Bone marrow (tissue), 2 donors: ENCODE measurements at regions not wholly inside any gene's neighbourhood (a gene's known extent, or its start where the extent isn't known, plus 50 kb on each side); places are given as distances from the start of the nearest gene placed in this dataset.
"Not testable (repeated sequence)": the region's sequence is repeated elsewhere in the genome, so short reads cannot be mapped to it uniquely, and the experiment has no call there.

Experiments used
- DNase-seq, 2 donors: peaks; one replicate each; lab custom pipeline; 2025; lab: John Stamatoyannopoulos, UW

DNA sequence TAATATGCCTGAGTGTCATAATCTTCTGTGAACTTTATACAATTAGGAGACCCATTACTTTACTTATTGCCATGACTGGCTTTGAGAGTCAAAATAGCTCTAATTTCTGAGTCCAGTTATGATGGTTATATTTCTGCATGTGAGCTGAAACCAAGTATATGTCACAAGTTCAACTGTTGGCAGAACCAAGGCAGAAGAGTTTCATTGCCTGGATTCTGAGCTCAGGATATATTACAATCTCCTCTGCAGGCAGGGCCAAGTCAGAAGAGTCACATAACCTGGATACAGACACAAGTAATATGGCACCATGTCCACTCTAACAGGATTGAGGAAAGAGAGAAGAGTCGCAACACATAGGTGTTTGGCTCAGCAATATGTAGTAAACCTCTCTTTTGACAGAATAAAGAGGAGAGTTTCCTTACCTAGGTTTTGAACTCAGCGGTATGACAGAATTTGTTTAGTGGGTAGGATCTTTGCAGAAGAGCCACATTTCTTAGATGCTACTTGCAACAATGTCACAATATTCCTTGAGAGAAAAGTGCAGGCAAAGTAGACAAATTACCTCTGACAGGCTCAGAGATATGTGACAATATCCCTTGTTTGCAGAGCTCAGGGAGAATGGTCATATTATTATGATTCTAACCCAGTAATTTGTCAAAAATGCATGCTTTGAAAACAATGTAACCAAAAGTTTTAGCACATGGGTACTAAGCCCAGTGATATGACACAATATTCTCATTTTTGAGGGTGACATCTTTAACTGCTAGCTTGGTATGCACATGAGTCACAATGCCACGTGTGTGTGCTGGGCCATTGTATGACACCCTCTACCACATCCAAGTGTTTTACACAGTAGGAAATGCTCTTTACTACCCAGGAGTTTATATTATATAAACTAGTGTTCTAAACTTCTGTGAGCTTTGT is 895.3 kb upstream of the AMELY start:
- no peak for DNase-seq

DNA sequence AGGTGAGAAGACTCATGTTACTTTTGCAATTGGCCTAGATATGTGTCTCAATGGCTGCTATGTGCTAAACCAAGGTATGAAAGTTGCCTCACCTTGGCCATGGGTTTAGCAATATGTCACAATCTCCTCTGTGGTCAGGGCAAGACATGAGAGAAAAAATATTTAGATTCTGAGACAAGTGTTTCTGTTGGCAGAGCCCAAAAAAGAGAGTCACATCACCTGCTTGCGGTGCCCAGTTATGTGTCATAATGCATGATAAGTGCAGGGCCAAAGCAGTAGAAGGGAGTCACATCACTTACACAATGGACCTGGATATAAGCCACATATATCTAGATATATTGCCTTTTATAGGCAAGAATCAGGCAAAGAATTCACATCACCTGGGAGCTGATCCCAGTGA is 894.1 kb upstream of the AMELY start:
- DNase-seq = no peak

GRCh38 chrY:7803737-7804136 is 892.2 kb upstream of the AMELY start:
- DNase-seq = no peak

- DNase-seq = no peak
Observed at GRCh38 chrY:7796128-7796527, 884.6 kb upstream of the AMELY start.

DNA sequence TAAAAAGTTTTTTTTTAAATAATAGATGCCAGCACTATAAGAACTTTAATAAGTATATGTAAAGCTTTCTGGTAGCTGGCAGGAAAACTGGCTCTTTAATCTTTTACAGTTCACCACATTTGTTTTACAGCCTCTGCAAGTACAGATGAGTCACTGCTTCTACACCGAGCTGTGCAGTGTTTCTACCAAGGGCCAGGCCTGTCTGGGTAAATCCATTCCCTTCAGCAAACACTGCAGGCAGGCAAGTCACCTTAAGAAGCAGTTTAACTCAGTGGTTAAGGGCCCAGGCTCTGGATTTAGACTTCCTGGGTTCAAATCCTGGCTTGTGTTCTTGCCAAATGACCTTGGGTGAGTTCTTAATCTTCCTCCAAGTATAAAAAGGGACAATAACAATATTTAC is 882.9 kb upstream of the AMELY start:
- DNase-seq = no peak

- DNase-seq = no peak
Observed at GRCh38 chrY:7793989-7794388, 882.4 kb upstream of the AMELY start.

DNA sequence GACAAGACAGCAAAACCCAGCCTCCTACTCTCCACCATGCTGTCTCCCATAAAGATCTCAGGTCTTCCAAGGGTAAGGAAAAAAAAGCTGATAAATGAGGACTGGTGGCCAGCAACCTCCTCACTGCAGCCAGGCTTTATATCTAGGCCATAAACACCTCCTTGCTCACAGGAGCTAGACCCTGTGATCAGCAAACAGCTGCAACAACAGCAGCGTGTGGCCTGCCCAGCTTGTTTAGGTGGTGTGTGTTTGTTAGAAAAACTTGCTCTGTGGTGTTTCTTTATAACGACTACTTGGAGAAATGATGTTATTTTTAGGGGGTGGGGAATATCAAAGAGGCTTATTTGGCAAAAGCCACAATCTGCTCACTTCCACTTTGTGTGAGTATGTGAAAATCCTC is 880.9 kb upstream of the AMELY start:
- DNase-seq = no peak

- DNase-seq = no peak
Observed at GRCh38 chrY:7781501-7781900, 869.9 kb upstream of the AMELY start.

DNA sequence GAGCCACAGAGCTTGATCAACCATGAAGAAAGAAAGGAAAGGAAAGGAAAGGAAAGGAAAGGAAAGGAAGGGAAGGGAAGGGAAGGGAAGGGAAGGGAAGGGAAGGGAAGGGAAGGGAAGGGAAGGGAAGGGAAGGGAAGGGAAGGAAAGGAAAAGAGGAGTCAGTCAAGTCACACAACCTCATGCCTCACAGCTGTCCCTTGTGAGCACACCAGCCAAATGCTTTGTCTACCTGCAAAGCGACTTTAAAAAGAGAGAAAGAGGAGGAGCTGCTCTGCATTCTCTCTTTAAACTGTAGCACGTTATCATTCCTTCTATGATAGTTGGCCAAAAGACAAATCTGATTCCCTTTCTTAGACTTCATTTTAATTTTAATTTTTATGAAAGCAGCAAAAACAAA is 863.9 kb upstream of the AMELY start:
- not testable (repeated sequence) for DNase-seq

DNA sequence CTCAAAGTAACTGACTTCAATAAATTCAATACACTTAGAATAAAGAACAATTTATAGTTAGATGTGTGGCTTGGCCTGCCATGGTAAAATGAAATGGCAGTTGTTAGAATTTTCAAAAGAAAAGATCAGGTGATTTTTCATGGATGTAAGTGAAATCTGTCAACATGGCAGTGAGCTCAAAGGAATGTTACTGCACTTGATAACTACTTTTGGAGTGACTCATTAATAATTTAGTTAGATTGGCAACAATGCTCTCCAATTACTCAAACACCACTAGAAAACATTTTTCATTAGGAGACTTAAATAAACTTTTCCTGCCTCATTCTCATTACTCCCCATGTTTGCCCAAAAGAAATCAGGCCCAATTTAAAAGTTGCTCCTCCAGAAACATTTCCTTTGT is 860.2 kb upstream of the AMELY start:
- no peak for DNase-seq

GRCh38 chrY:7769790-7770375 is 858.3 kb upstream of the AMELY start:
- no peak for DNase-seq

DNA sequence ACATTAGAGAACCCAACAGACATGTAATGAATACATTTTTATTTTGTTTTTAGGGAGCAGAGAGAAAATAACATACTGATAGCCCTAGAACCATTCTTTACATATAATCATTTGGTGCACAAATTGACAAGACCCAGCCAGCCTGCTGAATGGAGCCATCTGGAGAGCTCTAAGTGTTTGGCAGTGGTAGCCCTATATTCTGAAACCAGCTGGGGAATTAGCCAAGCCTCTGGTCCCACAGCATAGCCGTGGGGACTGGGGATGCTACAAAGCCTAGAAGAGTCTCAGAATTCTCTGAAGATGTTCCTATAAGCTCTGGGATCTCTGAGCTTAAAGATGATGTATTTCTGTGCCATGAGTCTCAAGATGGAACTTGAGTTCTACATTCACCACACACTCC is 857.3 kb upstream of the AMELY start:
- no peak for DNase-seq

DNA sequence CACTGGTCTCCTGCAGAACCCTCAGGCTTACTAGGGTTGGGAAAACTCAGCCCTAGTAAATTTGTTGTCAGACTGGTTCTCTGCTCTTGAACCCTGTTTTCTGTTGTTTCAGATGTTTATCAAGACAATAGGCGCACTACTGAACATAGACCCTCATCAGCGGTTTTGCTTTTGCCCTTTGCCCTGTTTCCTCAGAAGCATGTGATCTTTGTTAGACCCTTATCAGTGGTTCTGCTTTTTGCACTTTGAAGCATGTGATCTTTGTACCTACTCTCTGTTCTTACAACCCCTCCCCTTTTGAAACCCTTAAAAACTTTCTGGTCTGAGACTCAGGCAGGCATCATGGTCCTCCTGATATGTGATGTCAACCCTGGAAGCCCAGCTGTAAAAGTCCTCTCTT is 842.2 kb upstream of the AMELY start:
- DNase-seq = no peak

DNA sequence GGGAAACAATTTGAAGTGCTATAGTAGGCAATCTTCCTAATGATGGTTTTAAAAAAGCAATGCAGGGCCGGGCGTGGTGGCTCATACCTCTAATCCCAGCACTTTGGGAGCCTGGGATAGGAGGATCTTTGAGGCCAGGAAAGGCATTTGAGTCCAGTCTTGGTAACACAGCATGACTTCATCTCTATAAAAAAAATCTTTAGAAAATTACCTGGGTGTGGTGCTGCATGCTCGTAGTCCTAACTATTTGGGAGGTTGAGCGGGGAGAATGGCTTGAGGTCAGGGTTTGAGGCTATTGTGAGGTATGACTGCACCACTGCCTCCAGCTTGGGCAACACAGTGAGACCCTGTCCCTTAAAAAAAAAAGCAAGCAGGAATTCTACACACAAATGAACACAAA is 835.2 kb upstream of the AMELY start:
- DNase-seq = no peak

GRCh38 chrY:7745581-7745901 is 834.0 kb upstream of the AMELY start:
- no peak for DNase-seq

- no peak for DNase-seq
Observed at GRCh38 chrY:7744691-7745580, 833.4 kb upstream of the AMELY start.

DNA sequence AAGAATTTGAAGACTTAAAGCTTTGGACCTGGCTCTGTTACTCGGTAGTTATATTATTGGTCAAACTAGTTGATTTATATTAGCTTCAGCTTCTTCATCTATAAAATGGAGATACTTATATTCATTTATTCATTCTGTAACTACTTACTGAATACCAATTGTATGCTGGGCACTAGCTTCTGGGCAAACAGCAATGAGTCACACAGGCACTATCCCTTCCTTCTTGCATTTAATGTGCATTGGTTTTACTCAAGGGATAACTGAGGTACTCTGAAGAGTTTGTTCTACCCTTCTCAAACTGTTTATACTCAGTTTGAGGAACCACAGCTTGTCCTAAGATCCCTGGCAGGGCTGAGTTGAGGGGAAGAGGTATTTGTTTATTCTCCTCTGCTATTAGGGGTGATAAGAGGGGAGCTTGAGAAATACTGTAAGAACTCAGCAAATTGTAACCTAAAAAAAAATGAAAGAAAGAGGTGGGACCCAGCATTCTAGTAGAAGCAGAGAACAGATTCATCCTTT is 825.4 kb upstream of the AMELY start:
- no peak for DNase-seq

DNA sequence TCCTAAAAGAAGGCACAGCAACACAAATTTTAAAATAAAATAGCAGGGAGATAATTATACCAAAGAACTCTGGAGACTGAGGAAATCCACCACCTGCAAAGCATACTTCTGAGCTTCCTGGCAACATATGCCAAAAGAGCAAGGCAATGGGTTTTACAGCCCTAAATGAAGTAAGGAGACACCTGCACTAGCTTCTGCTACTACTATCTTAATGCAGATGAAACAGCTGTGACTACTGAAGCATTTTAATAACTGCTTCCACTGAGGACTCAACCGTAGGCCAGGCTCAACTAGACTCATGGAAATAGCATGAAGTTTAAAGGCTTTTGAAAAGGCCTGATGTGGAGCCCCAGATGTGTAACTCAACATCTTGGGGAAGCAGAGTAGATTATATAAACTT is 820.1 kb upstream of the AMELY start:
- no peak for DNase-seq

GRCh38 chrY:7730664-7731063 is 819.1 kb upstream of the AMELY start:
- DNase-seq = no peak

GRCh38 chrY:7730071-7730470 is 818.5 kb upstream of the AMELY start:
- peak; percentile 0 to 14 for DNase-seq

DNA sequence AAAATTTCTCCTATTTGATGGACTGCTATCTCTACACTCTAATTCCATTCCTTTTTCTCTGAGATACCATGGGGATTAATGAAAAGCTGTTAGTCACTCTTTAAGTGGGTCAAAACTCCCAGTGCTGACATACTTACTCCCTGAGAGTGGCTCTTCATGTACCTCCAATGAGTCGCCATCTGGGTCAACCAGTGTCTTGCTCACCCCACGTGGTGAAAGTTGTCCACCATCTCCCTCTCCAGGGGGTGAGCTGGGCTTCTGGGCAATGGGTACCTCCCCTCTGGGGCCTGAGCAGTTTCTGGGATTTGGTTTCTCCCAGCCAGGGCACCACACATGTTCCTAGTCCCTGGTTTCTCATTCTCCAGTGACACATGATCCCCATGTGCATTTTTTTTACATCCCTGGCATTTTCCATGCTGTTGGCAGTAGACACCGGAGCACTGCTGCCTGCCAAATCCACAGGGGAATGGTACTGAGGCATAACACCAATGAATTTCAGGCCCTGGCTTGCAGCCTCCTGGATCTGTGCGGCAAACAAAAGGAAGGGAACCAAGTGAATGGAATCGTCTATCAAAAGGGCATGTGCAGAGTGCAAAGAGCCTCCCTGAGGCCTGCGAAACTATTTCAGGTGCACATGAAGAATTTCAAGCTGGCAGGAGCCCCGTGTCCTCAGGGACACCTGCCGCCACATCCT is 817.9 kb upstream of the AMELY start:
- peak in 1 of 2 donors; percentile 0 for DNase-seq

- DNase-seq = no peak
Observed at GRCh38 chrY:7728935-7729317, 817.4 kb upstream of the AMELY start.
